ENCODE measurements at regions not wholly inside any gene's neighbourhood (a gene's known extent, or its start where the extent isn't known, plus 50 kb on each side); places are given as distances from the start of the nearest gene placed in this dataset.

DNA sequence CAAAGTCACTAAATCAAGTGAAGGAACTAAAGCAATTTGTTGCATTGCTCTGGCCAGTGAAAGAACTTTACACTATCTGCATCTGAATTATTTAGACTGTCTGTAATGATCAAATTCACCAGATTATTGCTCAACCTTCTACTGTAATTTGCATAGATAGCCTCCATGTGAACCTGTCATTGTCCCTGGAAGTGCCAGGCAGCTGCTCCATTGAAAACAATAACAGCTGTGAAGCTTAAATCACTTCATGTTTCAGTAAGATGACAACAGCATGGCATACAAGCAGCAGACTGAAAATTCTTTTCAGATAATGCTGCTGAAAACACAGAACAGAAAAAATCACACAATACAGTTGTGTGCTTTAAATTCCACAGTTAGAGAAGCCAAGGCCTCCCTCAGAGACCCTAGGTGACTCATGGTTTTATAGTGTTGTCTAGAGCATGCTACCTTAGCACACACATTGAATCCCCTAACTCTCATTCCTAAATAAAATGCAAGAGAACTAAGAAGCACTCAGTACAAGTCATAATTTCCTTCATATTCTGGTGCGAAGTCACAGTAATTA, 248.9 kb downstream of the TPBG start:
- Histone ChIP-seq H4K20me1 (ENCODE audit: control insufficient read depth, extremely low read depth, insufficient read depth, low read length) (no peaks in the 10 kb centered on the region), H3K27me3 (ENCODE audit: control insufficient read depth, extremely low read depth, insufficient read depth, low read length) (no peaks in the 10 kb centered on the region), H3K9me1 (ENCODE audit: control insufficient read depth, extremely low read depth, insufficient read depth, low read length) (no peaks in the 10 kb centered on the region), H3K4me3 (ENCODE audit: control insufficient read depth in 2 of 3, extremely low read depth in 1 of 3, insufficient read depth in 2 of 3, low read depth in 1 of 3, low read length in 3 of 3) (no peak overlapping the region), H2AFZ (ENCODE audit: control insufficient read depth, low read length) (no peak overlapping the region), H3K9me3 (ENCODE audit: control insufficient read depth, low read depth, low read length) (no peaks in the 10 kb centered on the region), H3K36me3 (ENCODE audit: control insufficient read depth in 2 of 2, extremely low read depth in 1 of 2, insufficient read depth in 2 of 2, low read length in 2 of 2) (no peaks in the 10 kb centered on the region), H3K4me2 (ENCODE audit: control insufficient read depth, extremely low read depth, insufficient read depth, low read depth, low read length) (no peak overlapping the region), H3K4me1 (ENCODE audit: control insufficient read depth, extremely low read depth, insufficient read depth, low read length) (no peaks in the 10 kb centered on the region), H3K79me2 (ENCODE audit: control insufficient read depth, insufficient read depth, low read length) (no peaks in the 10 kb centered on the region), H3K9ac (ENCODE audit: control insufficient read depth, extremely low read depth, insufficient read depth, low read length) (no peak overlapping the region), H3K27ac (ENCODE audit: control insufficient read depth, insufficient read depth, low read length) (no peak overlapping the region)
- dilution Hi-C loops (cut with MboI; ENCODE audit: extremely low pct_ligation_motif_present, low sequenced_read_pairs) = no loop called here
- DNase-seq (ENCODE audit: low read depth, low spot score) (no peak), FAIRE-seq (no peak)
- TF ChIP-seq EZH2 (IDR thresholded peaks at IDR 0.05; ENCODE audit: low read length) = no peak
- TF ChIP-seq, protein P1, sequence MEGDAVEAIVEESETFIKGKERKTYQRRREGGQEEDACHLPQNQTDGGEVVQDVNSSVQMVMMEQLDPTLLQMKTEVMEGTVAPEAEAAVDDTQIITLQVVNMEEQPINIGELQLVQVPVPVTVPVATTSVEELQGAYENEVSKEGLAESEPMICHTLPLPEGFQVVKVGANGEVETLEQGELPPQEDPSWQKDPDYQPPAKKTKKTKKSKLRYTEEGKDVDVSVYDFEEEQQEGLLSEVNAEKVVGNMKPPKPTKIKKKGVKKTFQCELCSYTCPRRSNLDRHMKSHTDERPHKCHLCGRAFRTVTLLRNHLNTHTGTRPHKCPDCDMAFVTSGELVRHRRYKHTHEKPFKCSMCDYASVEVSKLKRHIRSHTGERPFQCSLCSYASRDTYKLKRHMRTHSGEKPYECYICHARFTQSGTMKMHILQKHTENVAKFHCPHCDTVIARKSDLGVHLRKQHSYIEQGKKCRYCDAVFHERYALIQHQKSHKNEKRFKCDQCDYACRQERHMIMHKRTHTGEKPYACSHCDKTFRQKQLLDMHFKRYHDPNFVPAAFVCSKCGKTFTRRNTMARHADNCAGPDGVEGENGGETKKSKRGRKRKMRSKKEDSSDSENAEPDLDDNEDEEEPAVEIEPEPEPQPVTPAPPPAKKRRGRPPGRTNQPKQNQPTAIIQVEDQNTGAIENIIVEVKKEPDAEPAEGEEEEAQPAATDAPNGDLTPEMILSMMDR (optimal IDR thresholded peaks at IDR 0.05 in 1 of 3, IDR thresholded peaks at IDR 0.05 in 1 of 3, conservative IDR thresholded peaks at IDR 0.05 in 1 of 3; ENCODE audit: extremely low read depth in 1 of 3, insufficient read depth in 2 of 3, low read length in 3 of 3) = no peak

DNA sequence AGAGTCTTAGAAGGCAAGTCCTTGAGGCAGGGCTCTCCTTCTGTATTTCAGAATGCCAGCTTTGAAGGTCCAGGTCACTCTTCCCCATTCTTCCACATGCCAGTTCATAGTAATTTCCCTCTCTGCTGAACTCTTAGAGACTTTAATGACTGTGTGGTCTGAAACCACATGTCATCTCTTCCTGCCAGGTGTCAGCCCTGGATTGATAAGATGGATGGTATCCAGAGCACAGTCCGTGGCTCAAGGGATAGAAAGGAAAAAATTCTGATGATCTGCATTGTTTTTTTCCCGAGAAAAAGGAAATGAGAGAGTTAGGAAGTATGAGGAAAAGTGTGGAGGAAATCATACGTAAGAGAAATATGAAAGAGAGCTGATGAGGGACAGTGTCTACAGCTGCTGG, 250.9 kb downstream of the TPBG start:
- dilution Hi-C loops (cut with MboI; ENCODE audit: extremely low pct_ligation_motif_present, low sequenced_read_pairs) = no loop called here
- no peak for TF ChIP-seq EZH2 (IDR thresholded peaks at IDR 0.05; ENCODE audit: low read length)
- TF ChIP-seq, protein P1 (optimal IDR thresholded peaks at IDR 0.05 in 1 of 3, IDR thresholded peaks at IDR 0.05 in 1 of 3, conservative IDR thresholded peaks at IDR 0.05 in 1 of 3; ENCODE audit: extremely low read depth in 1 of 3, insufficient read depth in 2 of 3, low read length in 3 of 3) = no peak
- DNase-seq (ENCODE audit: low read depth, low spot score) (no peak), FAIRE-seq (no peak)
- no peaks in the 10 kb centered on the region for H4K20me1 ChIP-seq (ENCODE audit: control insufficient read depth, extremely low read depth, insufficient read depth, low read length)
- H3K9me3 ChIP-seq (ENCODE audit: control insufficient read depth, low read depth, low read length) = no peaks in the 10 kb centered on the region
- no peaks in the 10 kb centered on the region for H3K4me1 ChIP-seq (ENCODE audit: control insufficient read depth, extremely low read depth, insufficient read depth, low read length)
- H3K27ac ChIP-seq (ENCODE audit: control insufficient read depth, insufficient read depth, low read length) = no peak overlapping the region
- H3K79me2 ChIP-seq (ENCODE audit: control insufficient read depth, insufficient read depth, low read length) = no peaks in the 10 kb centered on the region
- no peaks in the 10 kb centered on the region for H3K36me3 ChIP-seq (ENCODE audit: control insufficient read depth in 2 of 2, extremely low read depth in 1 of 2, insufficient read depth in 2 of 2, low read length in 2 of 2)
- no peak overlapping the region for H3K4me3 ChIP-seq (ENCODE audit: control insufficient read depth in 2 of 3, extremely low read depth in 1 of 3, insufficient read depth in 2 of 3, low read depth in 1 of 3, low read length in 3 of 3)
- H3K9me1 ChIP-seq (ENCODE audit: control insufficient read depth, extremely low read depth, insufficient read depth, low read length) = no peaks in the 10 kb centered on the region
- no peak overlapping the region for H3K9ac ChIP-seq (ENCODE audit: control insufficient read depth, extremely low read depth, insufficient read depth, low read length)
- no peak overlapping the region for H2AFZ ChIP-seq (ENCODE audit: control insufficient read depth, low read length)
- no peaks in the 10 kb centered on the region for H3K27me3 ChIP-seq (ENCODE audit: control insufficient read depth, extremely low read depth, insufficient read depth, low read length)
- H3K4me2 ChIP-seq (ENCODE audit: control insufficient read depth, extremely low read depth, insufficient read depth, low read depth, low read length) = no peak overlapping the region

Measured in keratinocyte (primary cell).